SU-DHL-6 (cell line): ENCODE measurements at regions not wholly inside any gene's neighbourhood (a gene's known extent, or its start where the extent isn't known, plus 50 kb on each side); places are given as distances from the start of the nearest gene placed in this dataset.

Experiments used
- CTCF ChIP-seq: fragments of 200-600 bp; sonication (generic); IDR thresholded peaks from one replicate; pipeline ENCODE4 v1.5.1; 2017; ENCODE audit warnings: antibody characterized with exemption, mild to moderate bottlenecking, low read length, moderate library complexity; ENCODE audit not compliant: insufficient read depth, poor library complexity, severe bottlenecking
- EZH2phosphoT487 ChIP-seq: fragments of 200-600 bp; sonication (generic), shearing (Covaris generic); conservative IDR thresholded peaks from 2 replicates; pipeline ENCODE4 v1.6.1; 2018; ENCODE audit warnings: mild to moderate bottlenecking, antibody characterized with exemption, low read length, moderate library complexity, mixed read lengths

DNA sequence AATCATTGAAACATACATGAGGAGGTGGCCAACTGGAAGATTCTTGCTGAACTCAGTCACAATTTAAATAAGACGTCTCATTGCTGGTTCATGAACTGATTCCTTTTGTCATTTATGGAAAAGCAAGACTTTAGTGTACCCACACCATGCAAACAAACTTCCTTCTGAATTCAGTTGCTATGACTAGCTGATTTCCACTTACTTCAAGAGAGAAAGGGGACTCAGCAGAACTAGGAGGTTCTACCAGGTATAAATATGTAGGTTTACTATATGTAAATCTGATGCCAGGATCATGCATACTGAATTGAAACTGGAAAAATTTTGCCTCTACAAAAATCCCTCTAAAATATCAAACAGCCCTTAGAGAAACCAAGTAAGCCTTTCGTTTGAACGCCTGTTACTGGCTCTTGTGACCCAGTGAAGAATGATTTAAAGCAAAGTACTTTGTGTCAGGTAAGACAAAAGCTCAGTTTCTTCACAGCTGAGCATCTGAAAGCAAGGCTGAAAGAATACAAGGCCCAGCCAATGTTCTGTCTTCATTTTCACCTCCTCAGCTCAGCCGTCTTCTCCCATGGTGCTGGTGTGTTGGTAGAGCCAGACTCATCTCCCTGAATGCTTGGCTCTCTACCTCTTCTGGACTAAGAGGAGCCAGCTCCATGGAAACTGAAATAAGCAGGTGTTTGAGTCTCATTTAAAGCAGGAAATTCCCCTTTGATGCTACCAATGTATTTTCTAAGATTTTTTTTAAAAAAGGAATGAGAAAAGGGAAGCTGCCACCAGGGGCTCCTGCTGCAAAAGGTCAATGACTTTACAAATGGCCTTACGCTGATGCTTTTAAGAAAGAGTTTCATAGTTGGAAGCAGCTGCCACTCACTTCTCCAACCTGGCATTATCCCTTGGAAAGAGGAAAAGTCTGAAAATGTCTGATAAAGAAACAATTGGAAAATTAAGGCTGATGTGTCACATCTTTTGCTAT, 301.6 kb downstream of the EFHB start:
- TF ChIP-seq CTCF = no peak
- TF ChIP-seq EZH2phosphoT487 = no peak
